Stimulated activated CD4-positive, alpha-beta T cell treated with anti-CD3 and anti-CD28 coated beads, TNF-alpha, amount 100 ng/mL, for 1 hour (primary cell): ENCODE measurements at regions not wholly inside any gene's neighbourhood (a gene's known extent, or its start where the extent isn't known, plus 50 kb on each side); places are given as distances from the start of the nearest gene placed in this dataset.

Experiments
- DNase-seq, 3 donors: peaks; one replicate each; pipeline ENCODE4 v3.0.0-alpha.2; 2020; ENCODE audit warnings: low read depth in 3 of 3, low spot score in 1 of 3

- no peak for DNase-seq
Observed at GRCh38 chr13:57784633-57785032, 153.1 kb downstream of the PCDH17 start.

GRCh38 chr13:57787058-57787791, 155.7 kb downstream of the PCDH17 start:
- no peak for DNase-seq

- no peak for DNase-seq
Observed at GRCh38 chr13:57799624-57800023, 168.1 kb downstream of the PCDH17 start.

DNA sequence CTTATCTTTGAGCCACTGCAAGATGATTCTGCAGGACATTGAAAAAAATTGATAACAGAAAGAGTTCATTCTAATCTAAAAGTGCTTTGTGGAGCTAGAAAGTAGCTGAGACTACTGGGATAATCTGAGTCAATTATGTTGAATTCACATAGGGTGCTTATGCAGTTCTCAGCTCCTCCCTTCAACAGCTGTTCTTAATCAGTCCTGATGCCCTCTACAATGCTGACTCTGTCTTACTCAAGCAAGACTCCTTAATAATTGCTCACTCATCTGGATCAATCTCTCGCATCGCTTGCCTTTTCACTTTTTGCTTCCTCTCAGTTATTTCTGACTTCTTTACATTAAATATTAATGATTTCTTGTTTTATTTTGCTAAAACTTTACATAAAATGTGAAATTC, 182.1 kb downstream of the PCDH17 start:
- no peak for DNase-seq

DNA sequence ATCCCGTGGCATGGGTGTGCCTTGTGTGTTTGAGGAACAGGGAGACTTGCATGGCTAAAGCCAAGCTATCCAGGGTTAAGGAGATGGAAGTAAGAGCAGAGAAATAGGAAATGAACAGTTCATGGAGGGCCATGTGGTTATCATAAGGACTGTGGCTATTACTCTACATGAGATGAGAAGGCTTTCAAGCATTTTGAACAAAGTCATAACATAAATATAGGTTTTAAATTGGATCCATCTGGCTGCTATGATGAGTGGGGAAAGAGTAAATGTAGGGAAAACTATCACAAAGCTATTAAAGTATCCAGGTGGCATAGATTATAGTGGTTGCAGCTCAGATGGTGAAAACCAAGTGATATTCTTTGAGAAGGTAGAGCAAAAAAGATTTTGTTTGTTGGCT, 184.1 kb downstream of the PCDH17 start:
- DNase-seq, result no peak

- DNase-seq, result no peak
Observed at GRCh38 chr13:57820924-57821323, 189.4 kb downstream of the PCDH17 start.

DNA sequence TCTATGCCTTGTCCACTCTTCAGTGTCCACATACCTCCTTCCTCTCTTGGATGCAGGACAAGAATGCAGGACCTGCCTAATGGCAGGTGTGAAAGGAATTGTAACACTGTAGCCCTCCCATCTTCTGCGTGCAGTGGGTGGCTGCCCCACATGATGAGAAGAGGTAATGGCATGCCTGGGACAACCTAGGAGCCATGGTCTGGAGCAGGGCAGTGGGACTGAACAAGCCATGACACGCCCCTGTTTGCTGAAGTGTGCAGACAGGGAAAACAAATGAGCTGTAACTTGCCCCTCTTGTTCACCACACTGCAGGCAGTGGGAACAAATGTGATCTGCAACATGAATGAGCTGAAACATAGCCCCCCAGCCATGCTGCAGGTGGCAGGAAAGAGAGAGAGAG, 192.2 kb downstream of the PCDH17 start:
- DNase-seq, result no peak

- no peak for DNase-seq
Observed at GRCh38 chr13:57824121-57824520, 192.6 kb downstream of the PCDH17 start.

- no peak for DNase-seq
Observed at GRCh38 chr13:57825066-57825465, 193.5 kb downstream of the PCDH17 start.

DNA sequence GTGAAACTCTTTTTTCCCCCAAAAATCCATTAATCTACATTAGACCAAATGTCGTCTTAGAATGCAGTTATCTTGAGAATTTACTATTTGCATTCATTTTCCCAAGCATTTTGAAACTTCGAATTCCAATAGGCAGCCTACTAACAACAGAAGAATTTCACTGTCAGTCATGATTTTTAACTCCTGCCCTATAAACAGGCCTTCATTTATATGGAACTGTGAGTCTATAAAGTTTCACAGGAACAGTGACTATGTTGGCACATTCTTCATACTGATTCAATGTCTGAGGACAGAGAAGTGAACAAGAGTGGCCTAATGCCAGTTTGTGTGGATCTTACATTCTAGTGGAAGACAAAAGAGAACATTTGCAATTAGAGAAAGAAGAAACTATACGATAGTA, 198.0 kb downstream of the PCDH17 start:
- DNase-seq, result no peak

DNA sequence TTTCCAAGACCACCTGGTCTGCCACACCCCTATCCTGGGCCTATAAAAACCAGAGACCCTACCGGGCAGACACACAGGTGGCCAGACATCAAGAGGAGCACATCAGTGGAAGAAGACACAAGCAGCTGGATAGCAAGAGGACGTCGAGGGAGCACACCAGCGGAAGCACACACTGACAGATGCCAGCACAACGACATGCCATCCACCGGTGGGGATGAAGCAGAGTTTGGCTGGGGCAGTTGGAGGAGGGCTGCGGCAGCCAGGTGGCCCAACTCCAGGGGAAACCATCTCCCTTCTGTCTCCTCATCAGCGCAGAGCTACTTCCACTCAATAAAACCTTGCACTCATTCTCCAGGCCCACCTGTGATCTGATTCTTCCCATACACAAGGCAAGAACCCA, 200.6 kb downstream of the PCDH17 start:
- DNase-seq, result no peak

DNA sequence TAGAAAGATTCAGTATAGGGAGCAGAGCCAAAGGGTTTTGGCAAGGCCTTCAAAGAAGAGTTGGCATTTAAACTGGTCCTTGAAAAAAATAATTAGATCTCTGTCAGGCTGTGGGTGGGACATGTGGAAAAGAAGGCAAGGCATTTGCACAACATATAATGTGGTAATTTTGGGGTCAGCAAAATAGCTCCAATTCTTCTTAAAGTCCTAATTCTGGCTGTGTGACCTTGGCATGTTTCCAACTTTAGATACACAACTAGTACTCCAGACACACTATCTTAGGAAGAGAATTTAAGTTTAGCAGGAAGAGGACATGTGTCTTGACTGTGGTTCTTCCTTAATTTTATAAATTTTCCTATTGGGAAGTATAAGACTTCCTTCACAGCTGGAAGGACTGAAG, 206.3 kb downstream of the PCDH17 start:
- DNase-seq, result no peak

- DNase-seq, result no peak
Observed at GRCh38 chr13:57843521-57843920, 212.0 kb downstream of the PCDH17 start.

DNA sequence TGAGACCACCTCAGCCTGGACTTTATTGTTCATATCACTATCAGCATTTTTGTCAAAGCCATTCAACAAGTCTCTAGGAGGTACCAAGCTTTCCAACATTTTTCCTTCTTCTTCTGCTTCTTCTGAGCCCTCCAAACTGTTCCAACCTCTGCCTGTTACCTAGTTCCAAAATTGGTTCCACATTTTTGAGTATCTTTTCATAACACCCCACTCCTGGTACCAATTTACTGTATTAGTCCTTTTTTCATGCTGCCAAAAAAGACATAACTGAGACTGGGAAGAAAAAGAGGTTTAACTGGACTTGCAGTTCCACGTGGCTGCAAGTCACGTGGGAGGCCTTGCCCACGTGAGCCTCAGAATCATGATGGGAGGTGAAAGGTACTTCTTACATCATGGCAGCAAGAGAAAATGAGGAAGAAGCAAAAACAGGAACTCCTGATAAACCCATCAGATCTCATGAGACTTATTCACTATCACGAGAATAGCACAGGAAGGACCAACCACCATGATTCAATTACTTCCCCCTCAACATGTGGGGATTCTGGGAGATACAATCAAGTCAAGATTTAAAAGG, 215.1 kb downstream of the PCDH17 start:
- no peak for DNase-seq

- DNase-seq, result no peak
Observed at GRCh38 chr13:57857945-57858344, 226.4 kb downstream of the PCDH17 start.

DNA sequence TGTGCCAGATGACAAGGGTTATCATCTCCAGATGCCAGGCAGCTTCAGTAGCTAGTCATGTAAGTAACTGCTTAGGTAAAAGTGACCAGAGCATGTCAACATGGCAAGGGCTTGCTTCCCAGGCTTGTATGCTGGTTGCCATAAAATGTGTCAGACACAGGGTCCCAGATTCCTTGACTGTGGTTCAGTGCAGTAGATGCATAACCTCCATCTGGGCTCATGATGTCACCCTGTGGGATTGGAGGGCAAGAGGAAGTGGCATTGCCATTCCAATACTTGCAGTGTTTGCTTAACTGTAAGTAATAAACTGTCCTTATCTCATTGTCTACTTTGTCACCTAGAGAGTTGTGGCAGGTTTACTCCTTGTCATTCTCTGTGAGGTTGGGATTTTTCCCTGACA, 226.8 kb downstream of the PCDH17 start:
- DNase-seq, result no peak

- no peak for DNase-seq
Observed at GRCh38 chr13:57862879-57863278, 231.3 kb downstream of the PCDH17 start.

GRCh38 chr13:57865600-57866294, 234.2 kb downstream of the PCDH17 start:
- no peak for DNase-seq

DNA sequence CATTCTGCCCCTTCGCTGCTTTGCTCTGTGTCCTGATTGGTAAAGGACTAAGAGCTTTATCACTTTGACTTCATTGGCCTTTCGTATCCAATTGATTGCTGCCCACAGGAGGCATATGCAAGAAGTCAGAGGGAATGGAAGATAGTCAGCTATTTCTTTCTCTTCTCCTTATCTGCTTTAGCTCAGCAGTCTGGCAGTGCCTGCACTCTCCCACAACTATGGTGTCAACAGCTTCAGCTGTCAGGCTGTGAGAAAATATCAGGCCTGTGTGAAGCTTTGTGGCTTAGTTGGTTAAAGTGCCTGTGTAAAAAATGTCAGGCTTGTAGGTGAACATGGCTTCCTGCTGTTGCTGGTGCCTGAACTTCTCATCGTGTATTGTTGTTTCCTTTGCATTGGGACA, 243.0 kb downstream of the PCDH17 start:
- DNase-seq, result no peak

- no peak for DNase-seq
Observed at GRCh38 chr13:57877601-57878000, 246.1 kb downstream of the PCDH17 start.

DNA sequence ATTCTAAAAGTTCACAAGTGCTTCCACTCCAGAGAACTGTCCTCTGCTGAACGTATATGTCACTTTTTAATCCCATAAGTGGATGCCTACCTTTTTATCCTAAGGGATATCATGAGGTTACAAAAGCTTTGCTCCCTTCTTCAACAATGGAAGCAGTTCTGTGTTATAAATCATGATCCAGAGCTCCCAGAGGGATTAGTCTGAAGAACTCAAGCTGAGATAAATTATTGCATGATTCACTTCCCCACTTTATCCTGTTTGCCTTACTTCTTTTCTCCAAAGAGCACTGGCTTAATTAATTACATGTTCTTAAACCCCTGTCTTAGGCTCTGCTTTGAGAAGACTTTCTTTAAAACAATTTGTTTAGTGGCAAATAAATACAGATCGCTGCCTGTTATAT, 246.7 kb downstream of the PCDH17 start:
- no peak for DNase-seq

GRCh38 chr13:57897225-57897624, 265.7 kb downstream of the PCDH17 start:
- no peak for DNase-seq

DNA sequence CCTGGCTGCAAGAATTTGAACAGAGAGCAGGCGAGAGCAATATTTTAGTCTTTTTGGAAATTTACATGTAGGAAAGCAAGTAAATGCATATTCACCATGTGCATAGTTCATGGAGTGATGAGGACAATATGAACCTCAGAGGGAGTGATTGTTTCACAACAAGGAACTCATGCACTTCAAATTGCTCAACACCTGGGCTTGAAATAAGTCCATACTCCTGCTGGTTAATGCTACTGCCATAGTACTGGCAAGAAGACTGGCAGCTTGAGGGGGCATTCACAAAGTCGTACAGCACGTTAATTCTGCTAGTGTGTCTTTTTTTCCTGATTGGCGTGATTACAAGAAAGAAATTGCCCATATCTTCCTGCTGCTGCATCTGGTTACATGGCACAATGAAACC, 267.6 kb downstream of the PCDH17 start:
- no peak for DNase-seq
